ENCODE measurements at regions not wholly inside any gene's neighbourhood (a gene's known extent, or its start where the extent isn't known, plus 50 kb on each side); places are given as distances from the start of the nearest gene placed in this dataset.

GRCh38 chr10:83078160-83078559 lies 1061.1 kb upstream of the GHITM start:
- H3K9ac ChIP-seq (ENCODE audit: low read depth, low read length, poor library complexity, severe bottlenecking): no peak overlapping the region
- H2AFZ ChIP-seq (ENCODE audit: low read length): no peak overlapping the region
- no peaks in the 10 kb centered on the region for H3K27me3 ChIP-seq (ENCODE audit: insufficient read depth, low read length, poor library complexity, severe bottlenecking)
- no peaks in the 10 kb centered on the region for H4K20me1 ChIP-seq (ENCODE audit: insufficient read depth, low read length, poor library complexity, severe bottlenecking)
- H3K9me2 ChIP-seq (replicated peaks; ENCODE audit: low read depth, low read length): no peaks in the 10 kb centered on the region
- no peak overlapping the region for H3K4me3 ChIP-seq (ENCODE audit: low read length, poor library complexity, severe bottlenecking)
- no peak overlapping the region for H3K4me2 ChIP-seq (ENCODE audit: low read depth, low read length, poor library complexity, severe bottlenecking)
- H3F3A ChIP-seq (ENCODE audit: low read depth): no peaks in the 10 kb centered on the region
- TF ChIP-seq EZH2phosphoT487 (IDR thresholded peaks at IDR 0.05; ENCODE audit: borderline replicate concordance) (no peak), CTCF (conservative IDR thresholded peaks at IDR 0.05; ENCODE audit: low read length) (no peak)
- no peaks in the 10 kb centered on the region for H3K36me3 ChIP-seq (ENCODE audit: insufficient read depth, low read length)
- H3K79me2 ChIP-seq (ENCODE audit: insufficient read depth, low read length): no peaks in the 10 kb centered on the region
- H3K9me3 ChIP-seq (ENCODE audit: insufficient read depth, low read depth, low read length): no peaks in the 10 kb centered on the region
- H3K4me1 ChIP-seq (ENCODE audit: insufficient read depth, low read length, poor library complexity, severe bottlenecking): no peaks in the 10 kb centered on the region

GRCh38 chr10:83078645-83079044 lies 1060.7 kb upstream of the GHITM start:
- no peak overlapping the region for H2AFZ ChIP-seq (ENCODE audit: low read length)
- H3K4me3 ChIP-seq (ENCODE audit: low read length, poor library complexity, severe bottlenecking): no peak overlapping the region
- no peaks in the 10 kb centered on the region for H3K79me2 ChIP-seq (ENCODE audit: insufficient read depth, low read length)
- H3K27me3 ChIP-seq (ENCODE audit: insufficient read depth, low read length, poor library complexity, severe bottlenecking): no peaks in the 10 kb centered on the region
- H4K20me1 ChIP-seq (ENCODE audit: insufficient read depth, low read length, poor library complexity, severe bottlenecking): no peaks in the 10 kb centered on the region
- no peak overlapping the region for H3K4me2 ChIP-seq (ENCODE audit: low read depth, low read length, poor library complexity, severe bottlenecking)
- no peaks in the 10 kb centered on the region for H3K36me3 ChIP-seq (ENCODE audit: insufficient read depth, low read length)
- H3F3A ChIP-seq (ENCODE audit: low read depth): no peaks in the 10 kb centered on the region
- no peak overlapping the region for H3K9ac ChIP-seq (ENCODE audit: low read depth, low read length, poor library complexity, severe bottlenecking)
- no peaks in the 10 kb centered on the region for H3K9me2 ChIP-seq (replicated peaks; ENCODE audit: low read depth, low read length)
- H3K4me1 ChIP-seq (ENCODE audit: insufficient read depth, low read length, poor library complexity, severe bottlenecking): no peaks in the 10 kb centered on the region
- H3K9me3 ChIP-seq (ENCODE audit: insufficient read depth, low read depth, low read length): no peaks in the 10 kb centered on the region
- no peak for TF ChIP-seq EZH2phosphoT487 (IDR thresholded peaks at IDR 0.05; ENCODE audit: borderline replicate concordance)

GRCh38 chr10:83083831-83084230 lies 1055.5 kb upstream of the GHITM start:
- no peak overlapping the region for H2AFZ ChIP-seq (ENCODE audit: low read length)

More at GRCh38 chr10:83083831-83084230, 1055.5 kb upstream of the GHITM start:
- Histone ChIP-seq H3K9ac (ENCODE audit: low read depth, low read length, poor library complexity, severe bottlenecking) (no peak overlapping the region), H3F3A (ENCODE audit: low read depth) (no peaks in the 10 kb centered on the region), H3K36me3 (ENCODE audit: insufficient read depth, low read length) (no peaks in the 10 kb centered on the region), H3K27me3 (ENCODE audit: insufficient read depth, low read length, poor library complexity, severe bottlenecking) (no peaks in the 10 kb centered on the region), H4K20me1 (ENCODE audit: insufficient read depth, low read length, poor library complexity, severe bottlenecking) (no peaks in the 10 kb centered on the region), H3K4me2 (ENCODE audit: low read depth, low read length, poor library complexity, severe bottlenecking) (no peak overlapping the region), H3K9me3 (ENCODE audit: insufficient read depth, low read depth, low read length) (no peaks in the 10 kb centered on the region), H3K79me2 (ENCODE audit: insufficient read depth, low read length) (no peaks in the 10 kb centered on the region), H3K9me2 (replicated peaks; ENCODE audit: low read depth, low read length) (no peaks in the 10 kb centered on the region; the same call in 1 of the 2 replicates), H3K4me3 (ENCODE audit: low read length, poor library complexity, severe bottlenecking) (no peak overlapping the region), H3K4me1 (ENCODE audit: insufficient read depth, low read length, poor library complexity, severe bottlenecking) (no peaks in the 10 kb centered on the region)
- TF ChIP-seq EZH2phosphoT487 (IDR thresholded peaks at IDR 0.05; ENCODE audit: borderline replicate concordance): no peak
- no peak for TF ChIP-seq CTCF (conservative IDR thresholded peaks at IDR 0.05; ENCODE audit: low read length)

Measured in Loucy (cell line).